Liver (tissue), 8 donors: ENCODE measurements at regions not wholly inside any gene's neighbourhood (a gene's known extent, or its start where the extent isn't known, plus 50 kb on each side); places are given as distances from the start of the nearest gene placed in this dataset.

Source experiments
- DNase-seq: peaks from one replicate; pipeline ENCODE4 v3.0.0-alpha.2; 2017; ENCODE audit warnings: low spot score
- H3K27ac ChIP-seq, 2 donors: one replicate each; pipeline ENCODE4 v1.7.0; 2013; ENCODE audit warnings: inconsistent platforms in 2 of 2, low read length in 2 of 2, control low read depth in 1 of 2, low read depth in 1 of 2, mild to moderate bottlenecking in 1 of 2
- H3K27me3 ChIP-seq, 4 donors: one replicate each; pipeline versions ENCODE4 v1.6.1 to v1.7.0; 2013; ENCODE audit warnings: low read length in 3 of 4, inconsistent platforms in 1 of 4, mild to moderate bottlenecking in 1 of 4, moderate library complexity in 1 of 4; ENCODE audit not compliant: control insufficient read depth in 4 of 4, insufficient read depth in 4 of 4
- H3K36me3 ChIP-seq, 4 donors: one replicate each; pipeline versions ENCODE4 v1.6.1 to v1.7.0; 2013; ENCODE audit warnings: low read length in 3 of 4, mild to moderate bottlenecking in 3 of 4, low read depth in 1 of 4, moderate library complexity in 1 of 4; ENCODE audit not compliant: control insufficient read depth in 4 of 4, insufficient read depth in 3 of 4
- H3K4me1 ChIP-seq, 4 donors: one replicate each; pipeline versions ENCODE4 v1.6.1 to v1.7.0; 2013; ENCODE audit warnings: low read length in 3 of 4, mild to moderate bottlenecking in 3 of 4, moderate library complexity in 1 of 4; ENCODE audit not compliant: control insufficient read depth in 4 of 4, insufficient read depth in 4 of 4
- H3K4me3 ChIP-seq, 3 donors: one replicate each; pipeline versions ENCODE4 v1.6.1 to v1.7.0; 2013; ENCODE audit warnings: low read length in 3 of 3, control low read depth in 1 of 3, low read depth in 1 of 3, mild to moderate bottlenecking in 1 of 3
- H3K9ac ChIP-seq, 2 donors: one replicate each; pipeline ENCODE4 v1.7.0; 2013; ENCODE audit warnings: low read length in 2 of 2, mild to moderate bottlenecking in 2 of 2, moderate library complexity in 2 of 2, control low read depth in 1 of 2, low read depth in 1 of 2
- H3K9me3 ChIP-seq, 4 donors: one replicate each; pipeline versions ENCODE4 v1.6.1 to v1.7.0; 2013; ENCODE audit warnings: low read length in 3 of 4; ENCODE audit not compliant: control insufficient read depth in 4 of 4
- EGR1 ChIP-seq, 2 donors: IDR thresholded peaks; 2 replicates each; pipeline ENCODE4 v1.6.1; 2016 to 2018; ENCODE audit warnings: antibody characterized with exemption in 2 of 2, low read depth in 2 of 2
- FOXA1 ChIP-seq: IDR thresholded peaks from 2 replicates; pipeline ENCODE4 v1.6.1; 2016; ENCODE audit warnings: antibody characterized with exemption
- FOXA2 ChIP-seq: IDR thresholded peaks from 2 replicates; pipeline ENCODE4 v1.6.1; 2016; ENCODE audit warnings: antibody characterized with exemption
- GABPA ChIP-seq, 2 donors: IDR thresholded peaks in 1 of 2; conservative IDR thresholded peaks in 1 of 2; 2 replicates each; pipeline ENCODE4 v1.6.1; 2016; ENCODE audit warnings: antibody characterized with exemption in 2 of 2, mild to moderate bottlenecking in 1 of 2, moderate library complexity in 1 of 2
- HNF4A ChIP-seq, 2 donors: conservative IDR thresholded peaks; 2 replicates each; pipeline ENCODE4 v1.6.1; 2016; ENCODE audit warnings: antibody characterized with exemption in 2 of 2, mild to moderate bottlenecking in 2 of 2
- HNF4G ChIP-seq: IDR thresholded peaks from 2 replicates; pipeline ENCODE4 v1.6.1; 2016; ENCODE audit warnings: antibody characterized with exemption
- JUND ChIP-seq, 2 donors: IDR thresholded peaks; 2 replicates each; pipeline ENCODE4 v1.6.1; 2016; ENCODE audit warnings: antibody characterized with exemption in 2 of 2
- NR2F2 ChIP-seq: IDR thresholded peaks from 2 replicates; pipeline ENCODE4 v1.6.1; 2016; ENCODE audit warnings: antibody characterized with exemption
- RAD21 ChIP-seq, 2 donors: IDR thresholded peaks; 2 replicates each; pipeline ENCODE4 v1.6.1; 2016; ENCODE audit warnings: antibody characterized with exemption in 2 of 2, mild to moderate bottlenecking in 2 of 2
- RXRA ChIP-seq, 2 donors: IDR thresholded peaks; 2 replicates each; pipeline ENCODE4 v1.6.1; 2017 to 2018; ENCODE audit warnings: antibody characterized with exemption in 2 of 2, mild to moderate bottlenecking in 1 of 2
- SP1 ChIP-seq: IDR thresholded peaks from 2 replicates; pipeline ENCODE4 v1.6.1; 2018; ENCODE audit warnings: antibody characterized with exemption, mild to moderate bottlenecking
- TAF1 ChIP-seq: conservative IDR thresholded peaks from 2 replicates; pipeline ENCODE4 v1.6.1; 2016; ENCODE audit warnings: antibody characterized with exemption, mild to moderate bottlenecking
- YY1 ChIP-seq: IDR thresholded peaks from 2 replicates; pipeline ENCODE4 v1.6.1; 2016; ENCODE audit warnings: antibody characterized with exemption, mild to moderate bottlenecking
- WGBS: extraction: QIAGEN DNeasy Blood & Tissue Kit; methylation state at CpG from one replicate; pipeline ENCODE4 v1.1.7; 2013; 5-methylcytosine and 5-hydroxymethylcytosine counted together
- TF ChIP-seq, protein P1 (sequence below): IDR thresholded peaks from 2 replicates; pipeline ENCODE4 v1.6.1; 2016; ENCODE audit warnings: antibody characterized with exemption, mild to moderate bottlenecking
- TF ChIP-seq, protein P2 (sequence below): IDR thresholded peaks from 2 replicates; pipeline ENCODE4 v1.6.1; 2016; ENCODE audit warnings: antibody characterized with exemption
- TF ChIP-seq, protein P3 (sequence below): IDR thresholded peaks from 2 replicates; pipeline ENCODE4 v1.6.1; 2016; ENCODE audit warnings: antibody characterized with exemption
- TF ChIP-seq, protein P4 (sequence below): fragments of 150-350 bp; IDR thresholded peaks from 2 replicates; pipeline ENCODE4 v1.5.1; 2017; ENCODE audit warnings: improper control_type of control experiment, low read depth, low read length; ENCODE audit not compliant: missing input control
- donor health status: healthy.
- donor health status: healthy.
- donor health status: healthy.
- donor health status: healthy.
- donor health status: healthy.

DNA sequence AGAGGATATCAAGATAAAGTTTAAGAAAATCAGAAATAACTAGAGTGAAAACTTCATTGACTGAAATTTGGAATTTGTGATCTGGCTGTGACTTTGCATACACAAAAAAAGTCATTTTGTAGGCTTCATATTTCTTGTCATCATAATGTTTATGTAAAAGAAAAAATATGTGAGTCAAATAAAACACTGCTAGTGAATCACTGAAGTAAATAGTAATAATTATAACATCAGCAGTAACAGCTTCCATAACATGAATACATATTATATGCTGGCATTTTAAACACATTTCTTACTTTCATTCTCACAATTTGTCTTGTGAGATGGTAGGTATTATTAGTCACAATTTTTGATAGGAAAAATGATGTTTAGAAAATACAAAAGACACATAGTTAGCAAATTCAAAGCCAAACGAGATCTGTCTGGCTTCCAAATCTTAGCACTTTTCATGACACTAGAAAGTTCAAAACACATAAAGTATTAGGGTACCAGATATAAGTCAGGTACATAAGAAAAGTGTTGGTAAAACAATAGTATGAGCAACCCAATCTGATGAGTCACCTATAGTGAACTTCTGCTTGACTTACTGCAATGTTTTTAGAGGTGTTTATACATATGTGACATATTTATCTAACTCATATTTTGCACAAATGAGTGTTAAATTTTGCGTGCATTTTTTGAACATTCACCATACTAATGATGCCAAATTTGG, 241.0 kb upstream of the SNX7 start:
- no peak for DNase-seq
- WGBS = 28% methylated on average over 2 of the region's 2 CpGs
- Histone ChIP-seq H3K9me3 (no peaks in the 10 kb centered on the region), H3K36me3 (no peaks in the 10 kb centered on the region), H3K4me1 (no peaks in the 10 kb centered on the region), H3K27me3 (no peaks in the 10 kb centered on the region), H3K27ac (no peak overlapping the region), H3K4me3 (no peak overlapping the region), H3K9ac (no peak overlapping the region)
- TF ChIP-seq HNF4A (conservative IDR thresholded peaks at IDR 0.05) = no peak
- TF ChIP-seq FOXA2 = no peak
- TF ChIP-seq JUND (IDR thresholded peaks at IDR 0.05) = no peak
- no peak for TF ChIP-seq GABPA (IDR thresholded peaks at IDR 0.05 in 1 of 2, conservative IDR thresholded peaks at IDR 0.05 in 1 of 2)
- TF ChIP-seq, protein P1, sequence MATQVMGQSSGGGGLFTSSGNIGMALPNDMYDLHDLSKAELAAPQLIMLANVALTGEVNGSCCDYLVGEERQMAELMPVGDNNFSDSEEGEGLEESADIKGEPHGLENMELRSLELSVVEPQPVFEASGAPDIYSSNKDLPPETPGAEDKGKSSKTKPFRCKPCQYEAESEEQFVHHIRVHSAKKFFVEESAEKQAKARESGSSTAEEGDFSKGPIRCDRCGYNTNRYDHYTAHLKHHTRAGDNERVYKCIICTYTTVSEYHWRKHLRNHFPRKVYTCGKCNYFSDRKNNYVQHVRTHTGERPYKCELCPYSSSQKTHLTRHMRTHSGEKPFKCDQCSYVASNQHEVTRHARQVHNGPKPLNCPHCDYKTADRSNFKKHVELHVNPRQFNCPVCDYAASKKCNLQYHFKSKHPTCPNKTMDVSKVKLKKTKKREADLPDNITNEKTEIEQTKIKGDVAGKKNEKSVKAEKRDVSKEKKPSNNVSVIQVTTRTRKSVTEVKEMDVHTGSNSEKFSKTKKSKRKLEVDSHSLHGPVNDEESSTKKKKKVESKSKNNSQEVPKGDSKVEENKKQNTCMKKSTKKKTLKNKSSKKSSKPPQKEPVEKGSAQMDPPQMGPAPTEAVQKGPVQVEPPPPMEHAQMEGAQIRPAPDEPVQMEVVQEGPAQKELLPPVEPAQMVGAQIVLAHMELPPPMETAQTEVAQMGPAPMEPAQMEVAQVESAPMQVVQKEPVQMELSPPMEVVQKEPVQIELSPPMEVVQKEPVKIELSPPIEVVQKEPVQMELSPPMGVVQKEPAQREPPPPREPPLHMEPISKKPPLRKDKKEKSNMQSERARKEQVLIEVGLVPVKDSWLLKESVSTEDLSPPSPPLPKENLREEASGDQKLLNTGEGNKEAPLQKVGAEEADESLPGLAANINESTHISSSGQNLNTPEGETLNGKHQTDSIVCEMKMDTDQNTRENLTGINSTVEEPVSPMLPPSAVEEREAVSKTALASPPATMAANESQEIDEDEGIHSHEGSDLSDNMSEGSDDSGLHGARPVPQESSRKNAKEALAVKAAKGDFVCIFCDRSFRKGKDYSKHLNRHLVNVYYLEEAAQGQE = no peak
- no peak for TF ChIP-seq TAF1
- TF ChIP-seq, protein P2, sequence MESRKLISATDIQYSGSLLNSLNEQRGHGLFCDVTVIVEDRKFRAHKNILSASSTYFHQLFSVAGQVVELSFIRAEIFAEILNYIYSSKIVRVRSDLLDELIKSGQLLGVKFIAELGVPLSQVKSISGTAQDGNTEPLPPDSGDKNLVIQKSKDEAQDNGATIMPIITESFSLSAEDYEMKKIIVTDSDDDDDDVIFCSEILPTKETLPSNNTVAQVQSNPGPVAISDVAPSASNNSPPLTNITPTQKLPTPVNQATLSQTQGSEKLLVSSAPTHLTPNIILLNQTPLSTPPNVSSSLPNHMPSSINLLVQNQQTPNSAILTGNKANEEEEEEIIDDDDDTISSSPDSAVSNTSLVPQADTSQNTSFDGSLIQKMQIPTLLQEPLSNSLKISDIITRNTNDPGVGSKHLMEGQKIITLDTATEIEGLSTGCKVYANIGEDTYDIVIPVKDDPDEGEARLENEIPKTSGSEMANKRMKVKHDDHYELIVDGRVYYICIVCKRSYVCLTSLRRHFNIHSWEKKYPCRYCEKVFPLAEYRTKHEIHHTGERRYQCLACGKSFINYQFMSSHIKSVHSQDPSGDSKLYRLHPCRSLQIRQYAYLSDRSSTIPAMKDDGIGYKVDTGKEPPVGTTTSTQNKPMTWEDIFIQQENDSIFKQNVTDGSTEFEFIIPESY = no peak
- TF ChIP-seq HNF4G = no peak
- TF ChIP-seq SP1 = no peak
- no peak for TF ChIP-seq NR2F2
- TF ChIP-seq, protein P3, sequence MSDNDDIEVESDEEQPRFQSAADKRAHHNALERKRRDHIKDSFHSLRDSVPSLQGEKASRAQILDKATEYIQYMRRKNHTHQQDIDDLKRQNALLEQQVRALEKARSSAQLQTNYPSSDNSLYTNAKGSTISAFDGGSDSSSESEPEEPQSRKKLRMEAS = no peak
- TF ChIP-seq FOXA1 = no peak
- TF ChIP-seq RAD21 (IDR thresholded peaks at IDR 0.05) = no peak
- TF ChIP-seq RXRA (IDR thresholded peaks at IDR 0.05) = no peak

DNA sequence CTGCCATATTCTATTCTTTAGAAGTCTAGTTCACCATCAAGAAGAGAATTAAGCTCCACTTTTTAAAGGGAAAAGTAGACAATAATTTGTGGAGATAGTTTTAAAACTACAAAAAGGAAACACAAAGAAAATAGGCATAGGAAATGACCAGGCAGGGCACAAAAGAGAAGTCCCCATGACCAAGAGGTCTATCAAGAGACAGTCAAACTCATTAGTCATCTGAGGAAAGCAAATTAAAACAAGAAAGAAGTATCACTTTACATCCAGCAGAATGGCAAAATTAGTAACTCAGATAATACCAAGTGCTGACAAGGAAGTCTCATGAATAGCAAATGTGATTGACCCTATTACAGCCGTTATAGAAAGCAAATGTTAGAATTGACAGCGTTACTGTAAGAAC, 243.7 kb upstream of the SNX7 start:
- Histone ChIP-seq H3K9me3 (peaks cover 0 to 3% (median 0%) of the 10 kb centered on the region in 4 donors), H3K27me3 (no peaks in the 10 kb centered on the region), H3K27ac (no peak overlapping the region), H3K36me3 (no peaks in the 10 kb centered on the region), H3K4me3 (no peak overlapping the region), H3K4me1 (no peaks in the 10 kb centered on the region), H3K9ac (no peak overlapping the region)
- DNase-seq = no peak
- 91% methylated on average over 2 of the region's 2 CpGs for WGBS
- no peak for TF ChIP-seq JUND (IDR thresholded peaks at IDR 0.05)
- TF ChIP-seq NR2F2 = no peak
- no peak for TF ChIP-seq SP1
- no peak for TF ChIP-seq RAD21 (IDR thresholded peaks at IDR 0.05)
- no peak for TF ChIP-seq FOXA1
- TF ChIP-seq, protein P2 = no peak
- TF ChIP-seq, protein P4, sequence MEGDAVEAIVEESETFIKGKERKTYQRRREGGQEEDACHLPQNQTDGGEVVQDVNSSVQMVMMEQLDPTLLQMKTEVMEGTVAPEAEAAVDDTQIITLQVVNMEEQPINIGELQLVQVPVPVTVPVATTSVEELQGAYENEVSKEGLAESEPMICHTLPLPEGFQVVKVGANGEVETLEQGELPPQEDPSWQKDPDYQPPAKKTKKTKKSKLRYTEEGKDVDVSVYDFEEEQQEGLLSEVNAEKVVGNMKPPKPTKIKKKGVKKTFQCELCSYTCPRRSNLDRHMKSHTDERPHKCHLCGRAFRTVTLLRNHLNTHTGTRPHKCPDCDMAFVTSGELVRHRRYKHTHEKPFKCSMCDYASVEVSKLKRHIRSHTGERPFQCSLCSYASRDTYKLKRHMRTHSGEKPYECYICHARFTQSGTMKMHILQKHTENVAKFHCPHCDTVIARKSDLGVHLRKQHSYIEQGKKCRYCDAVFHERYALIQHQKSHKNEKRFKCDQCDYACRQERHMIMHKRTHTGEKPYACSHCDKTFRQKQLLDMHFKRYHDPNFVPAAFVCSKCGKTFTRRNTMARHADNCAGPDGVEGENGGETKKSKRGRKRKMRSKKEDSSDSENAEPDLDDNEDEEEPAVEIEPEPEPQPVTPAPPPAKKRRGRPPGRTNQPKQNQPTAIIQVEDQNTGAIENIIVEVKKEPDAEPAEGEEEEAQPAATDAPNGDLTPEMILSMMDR = no peak
- TF ChIP-seq HNF4G = no peak
- TF ChIP-seq YY1 = no peak
- TF ChIP-seq, protein P1 = no peak
- TF ChIP-seq EGR1 (IDR thresholded peaks at IDR 0.05; ENCODE audit: low read depth in 2 of 2) = no peak
- TF ChIP-seq TAF1 = no peak
- no peak for TF ChIP-seq HNF4A (conservative IDR thresholded peaks at IDR 0.05)
- TF ChIP-seq, protein P3 = no peak
